ENCODE measurements at regions not wholly inside any gene's neighbourhood (a gene's known extent, or its start where the extent isn't known, plus 50 kb on each side); places are given as distances from the start of the nearest gene placed in this dataset.

- TF ChIP-seq, protein P1, sequence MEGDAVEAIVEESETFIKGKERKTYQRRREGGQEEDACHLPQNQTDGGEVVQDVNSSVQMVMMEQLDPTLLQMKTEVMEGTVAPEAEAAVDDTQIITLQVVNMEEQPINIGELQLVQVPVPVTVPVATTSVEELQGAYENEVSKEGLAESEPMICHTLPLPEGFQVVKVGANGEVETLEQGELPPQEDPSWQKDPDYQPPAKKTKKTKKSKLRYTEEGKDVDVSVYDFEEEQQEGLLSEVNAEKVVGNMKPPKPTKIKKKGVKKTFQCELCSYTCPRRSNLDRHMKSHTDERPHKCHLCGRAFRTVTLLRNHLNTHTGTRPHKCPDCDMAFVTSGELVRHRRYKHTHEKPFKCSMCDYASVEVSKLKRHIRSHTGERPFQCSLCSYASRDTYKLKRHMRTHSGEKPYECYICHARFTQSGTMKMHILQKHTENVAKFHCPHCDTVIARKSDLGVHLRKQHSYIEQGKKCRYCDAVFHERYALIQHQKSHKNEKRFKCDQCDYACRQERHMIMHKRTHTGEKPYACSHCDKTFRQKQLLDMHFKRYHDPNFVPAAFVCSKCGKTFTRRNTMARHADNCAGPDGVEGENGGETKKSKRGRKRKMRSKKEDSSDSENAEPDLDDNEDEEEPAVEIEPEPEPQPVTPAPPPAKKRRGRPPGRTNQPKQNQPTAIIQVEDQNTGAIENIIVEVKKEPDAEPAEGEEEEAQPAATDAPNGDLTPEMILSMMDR (conservative IDR thresholded peaks at IDR 0.05; ENCODE audit: low read depth in 2 of 2) = no peak
- TF ChIP-seq EZH2phosphoT487 (IDR thresholded peaks at IDR 0.05; ENCODE audit: unreplicated experiment) = no peak
- no peak for TF ChIP-seq POLR2AphosphoS5 (IDR thresholded peaks at IDR 0.05; ENCODE audit: low read depth)
- no peak for TF ChIP-seq REST (IDR thresholded peaks at IDR 0.05; ENCODE audit: unreplicated experiment)
- TF ChIP-seq, protein P2, sequence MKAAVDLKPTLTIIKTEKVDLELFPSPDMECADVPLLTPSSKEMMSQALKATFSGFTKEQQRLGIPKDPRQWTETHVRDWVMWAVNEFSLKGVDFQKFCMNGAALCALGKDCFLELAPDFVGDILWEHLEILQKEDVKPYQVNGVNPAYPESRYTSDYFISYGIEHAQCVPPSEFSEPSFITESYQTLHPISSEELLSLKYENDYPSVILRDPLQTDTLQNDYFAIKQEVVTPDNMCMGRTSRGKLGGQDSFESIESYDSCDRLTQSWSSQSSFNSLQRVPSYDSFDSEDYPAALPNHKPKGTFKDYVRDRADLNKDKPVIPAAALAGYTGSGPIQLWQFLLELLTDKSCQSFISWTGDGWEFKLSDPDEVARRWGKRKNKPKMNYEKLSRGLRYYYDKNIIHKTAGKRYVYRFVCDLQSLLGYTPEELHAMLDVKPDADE (IDR thresholded peaks at IDR 0.05) = no peak
- no peak for TF ChIP-seq JUNB (IDR thresholded peaks at IDR 0.05; ENCODE audit: unreplicated experiment)
- no peak for TF ChIP-seq ZNF114 (CRISPR knock-in tag; IDR thresholded peaks at IDR 0.05)
- TF ChIP-seq EZH2 (IDR thresholded peaks at IDR 0.05; ENCODE audit: low read depth, unreplicated experiment) = no peak
- TF ChIP-seq CREB1 (CRISPR knock-in tag; IDR thresholded peaks at IDR 0.05; ENCODE audit: low read depth) = no peak
- TF ChIP-seq ZNF331 (CRISPR knock-in tag; IDR thresholded peaks at IDR 0.05; ENCODE audit: low read depth) = no peak
- no peak for TF ChIP-seq STAT1 (IDR thresholded peaks at IDR 0.05; ENCODE audit: unreplicated experiment)
- TF ChIP-seq NANOG (IDR thresholded peaks at IDR 0.05; ENCODE audit: borderline replicate concordance) = no peak
Observed at GRCh38 chr18:25563816-25564683, 212.1 kb upstream of the ZNF521 start.

Measured in GM23338 (cell line).